DOHH2 (cell line): ENCODE measurements at regions not wholly inside any gene's neighbourhood (a gene's known extent, or its start where the extent isn't known, plus 50 kb on each side); places are given as distances from the start of the nearest gene placed in this dataset.
"Not testable (repeated sequence)": the region's sequence is repeated elsewhere in the genome, so short reads cannot be mapped to it uniquely, and the experiment has no call there.

Source experiments
- EZH2phosphoT487 ChIP-seq: fragments of 200-600 bp; sonication (generic); IDR thresholded peaks from 2 replicates; pipeline ENCODE4 v1.6.1; 2017; ENCODE audit warnings: borderline replicate concordance, mild to moderate bottlenecking, antibody characterized with exemption, low read length, moderate library complexity, mixed read lengths
- TF ChIP-seq, protein P1 (sequence below): fragments of 200-600 bp; sonication (generic); IDR thresholded peaks from one replicate; pipeline ENCODE4 v1.5.1; 2014; ENCODE audit warnings: antibody characterized with exemption, mild to moderate bottlenecking, low read depth, low read length; ENCODE audit not compliant: poor library complexity, severe bottlenecking

DNA sequence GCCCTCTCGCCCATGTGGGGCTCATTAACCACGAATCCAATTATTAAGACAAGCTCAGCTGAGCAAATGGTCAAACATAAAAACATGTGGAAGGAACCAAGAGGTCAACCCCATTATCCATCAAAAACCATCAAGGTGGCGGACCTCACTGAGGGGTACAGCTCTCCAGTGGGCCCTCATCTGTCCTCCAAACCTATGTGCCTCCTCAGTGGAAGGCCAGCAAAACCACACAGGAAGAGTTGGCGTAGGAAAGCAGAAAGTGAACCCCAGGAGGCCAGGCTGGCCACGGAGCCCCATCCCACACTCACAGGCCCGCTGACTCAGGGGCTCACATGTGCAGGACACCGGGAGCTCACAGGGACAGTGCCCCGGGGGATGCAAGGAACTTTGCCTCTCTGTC is 66.5 kb upstream of the CLEC6A start:
- TF ChIP-seq EZH2phosphoT487 = not testable (repeated sequence)
- TF ChIP-seq, protein P1, sequence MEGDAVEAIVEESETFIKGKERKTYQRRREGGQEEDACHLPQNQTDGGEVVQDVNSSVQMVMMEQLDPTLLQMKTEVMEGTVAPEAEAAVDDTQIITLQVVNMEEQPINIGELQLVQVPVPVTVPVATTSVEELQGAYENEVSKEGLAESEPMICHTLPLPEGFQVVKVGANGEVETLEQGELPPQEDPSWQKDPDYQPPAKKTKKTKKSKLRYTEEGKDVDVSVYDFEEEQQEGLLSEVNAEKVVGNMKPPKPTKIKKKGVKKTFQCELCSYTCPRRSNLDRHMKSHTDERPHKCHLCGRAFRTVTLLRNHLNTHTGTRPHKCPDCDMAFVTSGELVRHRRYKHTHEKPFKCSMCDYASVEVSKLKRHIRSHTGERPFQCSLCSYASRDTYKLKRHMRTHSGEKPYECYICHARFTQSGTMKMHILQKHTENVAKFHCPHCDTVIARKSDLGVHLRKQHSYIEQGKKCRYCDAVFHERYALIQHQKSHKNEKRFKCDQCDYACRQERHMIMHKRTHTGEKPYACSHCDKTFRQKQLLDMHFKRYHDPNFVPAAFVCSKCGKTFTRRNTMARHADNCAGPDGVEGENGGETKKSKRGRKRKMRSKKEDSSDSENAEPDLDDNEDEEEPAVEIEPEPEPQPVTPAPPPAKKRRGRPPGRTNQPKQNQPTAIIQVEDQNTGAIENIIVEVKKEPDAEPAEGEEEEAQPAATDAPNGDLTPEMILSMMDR = not testable (repeated sequence)
